GM23338 (cell line): ENCODE measurements at regions not wholly inside any gene's neighbourhood (a gene's known extent, or its start where the extent isn't known, plus 50 kb on each side); places are given as distances from the start of the nearest gene placed in this dataset.

ENCODE experiments used
- ATAC-seq: fragments of 200-7000 bp; cut with Tn5 transposase; 3 replicates; pipeline ENCODE4 v1.9.1; 2020
- DNase-seq: peaks from one replicate; pipeline ENCODE4 v3.0.0-alpha.2; 2015; ENCODE audit warnings: low spot score
- H2AFZ ChIP-seq: fragments of 200-600 bp; sonication (generic); 2 replicates; pipeline ENCODE4 v1.8.0; 2016; ENCODE audit warnings: antibody characterized with exemption, mild to moderate bottlenecking, moderate library complexity
- H3F3A ChIP-seq: fragments of 200-600 bp; sonication (generic); replicated peaks from 2 replicates; pipeline ENCODE4 v1.8.0; 2017; ENCODE audit warnings: antibody characterized with exemption, mixed run types, low read depth
- H3K27ac ChIP-seq: fragments of 200-600 bp; sonication (generic); 2 replicates; pipeline ENCODE4 v1.6.1; 2016; ENCODE audit warnings: low read depth
- H3K27me3 ChIP-seq: fragments of 200-600 bp; sonication (generic); 2 replicates; pipeline ENCODE4 v1.8.0; 2016; ENCODE audit warnings: mild to moderate bottlenecking, mixed run types, moderate library complexity; ENCODE audit not compliant: insufficient read depth
- H3K36me3 ChIP-seq: fragments of 200-600 bp; sonication (generic); 2 replicates; pipeline ENCODE4 v1.8.0; 2016; ENCODE audit warnings: mild to moderate bottlenecking; ENCODE audit not compliant: insufficient read depth
- H3K4me1 ChIP-seq: fragments of 200-600 bp; sonication (generic); 2 replicates; pipeline ENCODE4 v1.8.0; 2016; ENCODE audit warnings: mild to moderate bottlenecking, moderate library complexity; ENCODE audit not compliant: insufficient read depth
- H3K4me2 ChIP-seq: fragments of 200-600 bp; sonication (generic); 2 replicates; pipeline ENCODE4 v1.7.1; 2017; ENCODE audit warnings: mixed run types
- H3K4me3 ChIP-seq: fragments of 200-600 bp; sonication (generic); 2 replicates; pipeline ENCODE4 v1.6.1; 2016; ENCODE audit warnings: mixed run types
- H3K79me2 ChIP-seq: fragments of 200-600 bp; sonication (generic); replicated peaks from 2 replicates; pipeline ENCODE4 v1.8.0; 2017; ENCODE audit warnings: mild to moderate bottlenecking; ENCODE audit not compliant: insufficient read depth
- H3K9me2 ChIP-seq: fragments of 200-600 bp; sonication (generic); 2 replicates; pipeline ENCODE4 v1.8.0; 2017; ENCODE audit not compliant: insufficient read depth
- H4K20me1 ChIP-seq: fragments of 200-600 bp; sonication (generic); replicated peaks from 2 replicates; pipeline ENCODE4 v1.8.0; 2017; ENCODE audit warnings: mild to moderate bottlenecking; ENCODE audit not compliant: insufficient read depth
- H3K27ac Mint-ChIP-seq: 2 replicates; pipeline ENCODE4 v1.8.0; 2020; ENCODE audit warnings: inconsistent platforms, mild to moderate bottlenecking, moderate library complexity, mixed read lengths
- H3K27me3 Mint-ChIP-seq: 3 replicates; pipeline ENCODE4 v1.8.0; 2022; ENCODE audit warnings: low read depth, mild to moderate bottlenecking, moderate library complexity, mixed read lengths, inconsistent platforms; ENCODE audit not compliant: insufficient read depth, poor library complexity
- H3K36me3 Mint-ChIP-seq: 3 replicates; pipeline ENCODE4 v1.8.0; 2021; ENCODE audit warnings: low read depth, mild to moderate bottlenecking, inconsistent platforms, moderate library complexity, mixed read lengths
- H3K4me1 Mint-ChIP-seq: 3 replicates; pipeline ENCODE4 v1.8.0; 2020; ENCODE audit warnings: mild to moderate bottlenecking, inconsistent platforms, mixed read lengths
- H3K4me3 Mint-ChIP-seq: 3 replicates; pipeline ENCODE4 v1.8.0; 2021; ENCODE audit warnings: moderate library complexity, mild to moderate bottlenecking, inconsistent platforms, mixed read lengths
- H3K9me3 Mint-ChIP-seq: 3 replicates; pipeline ENCODE4 v1.8.0; 2020; ENCODE audit warnings: moderate library complexity, mild to moderate bottlenecking, inconsistent platforms, mixed read lengths
- EZH2 ChIP-seq: fragments of 200-600 bp; sonication (generic); IDR thresholded peaks from one replicate; pipeline ENCODE4 v1.8.0; 2017; ENCODE audit warnings: antibody characterized with exemption, mild to moderate bottlenecking, low read depth; ENCODE audit not compliant: unreplicated experiment
- NANOG ChIP-seq: IDR thresholded peaks from 2 replicates; pipeline ENCODE4 v1.6.1; 2016; ENCODE audit warnings: antibody characterized with exemption, borderline replicate concordance
- POLR2AphosphoS5 ChIP-seq: IDR thresholded peaks from 2 replicates; pipeline ENCODE4 v1.6.1; 2016; ENCODE audit warnings: antibody characterized with exemption, low read depth
- STAT1 ChIP-seq: IDR thresholded peaks from one replicate; pipeline ENCODE4 v1.6.1; 2016; ENCODE audit warnings: antibody characterized with exemption; ENCODE audit not compliant: unreplicated experiment
- ZNF331 ChIP-seq: fragments of 250-450 bp; sonication (Bioruptor Pico); IDR thresholded peaks from 2 replicates; pipeline ENCODE4 v1.5.0; 2020; ENCODE audit warnings: low read depth, mild to moderate bottlenecking, moderate library complexity
- ZNF462 ChIP-seq: fragments of 250-450 bp; sonication (Bioruptor Pico); IDR thresholded peaks from 2 replicates; pipeline ENCODE4 v1.5.0; 2020; ENCODE audit warnings: mild to moderate bottlenecking, moderate library complexity
- TF ChIP-seq, protein P1 (sequence below): IDR thresholded peaks from 2 replicates; pipeline ENCODE4 v1.6.1; 2016; ENCODE audit warnings: antibody characterized with exemption

GRCh38 chr5:105751908-105752307 is 1918.8 kb downstream of the EFNA5 start (continued):
- TF ChIP-seq ZNF462 (no peak), POLR2AphosphoS5 (no peak), NANOG (no peak), ZNF331 (CRISPR knock-in tag) (no peak)
- TF ChIP-seq, protein P1, sequence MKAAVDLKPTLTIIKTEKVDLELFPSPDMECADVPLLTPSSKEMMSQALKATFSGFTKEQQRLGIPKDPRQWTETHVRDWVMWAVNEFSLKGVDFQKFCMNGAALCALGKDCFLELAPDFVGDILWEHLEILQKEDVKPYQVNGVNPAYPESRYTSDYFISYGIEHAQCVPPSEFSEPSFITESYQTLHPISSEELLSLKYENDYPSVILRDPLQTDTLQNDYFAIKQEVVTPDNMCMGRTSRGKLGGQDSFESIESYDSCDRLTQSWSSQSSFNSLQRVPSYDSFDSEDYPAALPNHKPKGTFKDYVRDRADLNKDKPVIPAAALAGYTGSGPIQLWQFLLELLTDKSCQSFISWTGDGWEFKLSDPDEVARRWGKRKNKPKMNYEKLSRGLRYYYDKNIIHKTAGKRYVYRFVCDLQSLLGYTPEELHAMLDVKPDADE = no peak

GRCh38 chr5:105745111-105745510 is 1925.6 kb downstream of the EFNA5 start:
- H3K9me2 ChIP-seq = no peaks in the 10 kb centered on the region
- H3K4me1 ChIP-seq = no peaks in the 10 kb centered on the region; the same call in 1 of the 2 replicates
- DNase-seq (no peak), ATAC-seq (no peak)
- Mint-ChIP-seq H3K4me1 (peaks cover 3% of the 10 kb centered on the region; the same call in 2 of the 3 replicates), H3K27ac (no peak overlapping the region), H3K9me3 (no peaks in the 10 kb centered on the region; the same call in 2 of the 3 replicates), H3K36me3 (no peaks in the 10 kb centered on the region), H3K27me3 (no peaks in the 10 kb centered on the region), H3K4me3 (no peak overlapping the region)
- H3K4me3 ChIP-seq = no peak overlapping the region
- H3K27me3 ChIP-seq = no peaks in the 10 kb centered on the region
- H3K36me3 ChIP-seq = no peaks in the 10 kb centered on the region
- no peak overlapping the region for H3K4me2 ChIP-seq
- H4K20me1 ChIP-seq = no peaks in the 10 kb centered on the region
- H3K79me2 ChIP-seq = no peaks in the 10 kb centered on the region
- no peak overlapping the region for H3K27ac ChIP-seq
- H3F3A ChIP-seq = no peaks in the 10 kb centered on the region
- no peak overlapping the region for H2AFZ ChIP-seq
- TF ChIP-seq EZH2 (no peak), ZNF462 (no peak), STAT1 (no peak)
